Stimulated activated CD4-positive, alpha-beta T cell treated with anti-CD3 and anti-CD28 coated beads, Interleukin-4, amount 100 ng/mL, for 24 hours (primary cell): ENCODE measurements at regions not wholly inside any gene's neighbourhood (a gene's known extent, or its start where the extent isn't known, plus 50 kb on each side); places are given as distances from the start of the nearest gene placed in this dataset.

Source experiments
- DNase-seq: peaks from one replicate; pipeline ENCODE4 v3.0.0-alpha.2; 2020

DNA sequence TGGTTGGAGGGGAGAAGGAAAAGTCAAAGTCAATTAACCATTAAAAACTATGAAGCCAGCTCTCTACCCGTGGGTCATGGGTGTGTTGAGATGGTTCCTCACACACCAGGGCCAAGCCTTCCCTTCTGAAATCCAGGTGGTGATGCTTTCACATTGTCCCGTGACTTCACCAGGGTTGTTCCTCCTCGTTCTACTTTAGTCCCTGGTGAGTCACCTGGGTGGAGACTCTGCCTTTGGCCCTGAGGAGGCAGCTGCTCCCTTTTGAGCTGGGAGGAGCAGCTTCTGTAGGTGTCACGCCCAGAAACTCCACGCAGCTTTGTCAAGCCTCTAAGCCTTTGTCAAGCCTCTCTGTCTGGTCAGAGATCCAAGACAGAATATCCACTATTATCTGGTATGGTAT is 348.3 kb downstream of the BMP4 start:
- DNase-seq = no peak

DNA sequence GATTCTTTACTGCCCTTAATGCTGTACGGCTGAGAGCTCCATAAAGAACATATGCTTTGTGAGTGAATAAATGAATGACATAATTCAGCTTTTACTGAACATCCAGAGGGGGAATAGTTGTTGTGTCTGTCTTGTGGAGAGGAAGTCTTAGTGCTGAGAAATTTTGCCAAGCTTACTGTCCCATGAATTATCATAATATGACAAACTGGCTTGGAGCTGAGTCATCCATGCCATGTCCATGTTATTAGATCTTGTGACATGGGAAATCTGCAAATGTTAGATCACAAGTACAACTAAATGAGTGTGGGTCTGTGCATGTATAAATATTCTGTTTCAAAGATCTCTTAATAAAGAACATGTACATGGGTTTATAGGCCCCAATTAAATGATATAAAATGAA is 350.4 kb downstream of the BMP4 start:
- DNase-seq = no peak

DNA sequence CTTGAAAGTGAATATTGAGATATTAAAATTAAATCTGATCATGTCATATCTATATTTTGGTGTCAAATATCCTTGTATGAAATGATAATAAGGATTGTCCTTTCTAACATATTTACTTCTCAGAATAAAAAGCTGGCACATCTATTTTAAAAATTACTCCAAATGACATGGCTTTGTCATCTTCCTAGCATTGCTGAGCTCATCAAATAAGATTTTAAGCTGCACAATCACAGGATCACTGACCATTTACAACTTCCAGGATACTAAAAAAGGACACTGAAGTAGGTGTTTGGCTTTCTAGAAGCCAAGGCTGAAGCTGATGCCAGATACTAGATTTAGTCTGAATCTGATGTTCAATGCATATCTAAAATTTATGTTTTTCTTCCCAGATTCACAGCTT is 351.1 kb downstream of the BMP4 start:
- no peak for DNase-seq

DNA sequence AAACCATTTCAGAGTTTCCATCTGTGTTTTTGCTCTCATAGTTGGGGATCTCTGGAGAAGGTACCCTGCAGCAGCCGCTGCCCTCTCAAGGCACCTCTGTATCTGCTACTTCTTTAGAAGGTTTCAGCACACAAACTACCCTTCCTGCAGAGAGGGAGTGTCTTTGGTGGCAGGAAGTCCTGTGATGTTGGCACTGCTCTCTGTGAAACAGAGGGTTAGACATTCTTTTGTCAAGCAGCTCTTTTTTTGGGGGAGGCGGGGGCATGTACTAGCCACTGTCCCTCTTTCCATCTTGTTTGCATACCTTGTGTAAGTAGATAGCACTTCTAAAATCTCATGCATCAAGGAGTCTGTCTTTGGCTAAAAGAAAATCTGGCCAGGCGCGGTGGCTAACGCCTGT is 352.6 kb downstream of the BMP4 start:
- no peak for DNase-seq

DNA sequence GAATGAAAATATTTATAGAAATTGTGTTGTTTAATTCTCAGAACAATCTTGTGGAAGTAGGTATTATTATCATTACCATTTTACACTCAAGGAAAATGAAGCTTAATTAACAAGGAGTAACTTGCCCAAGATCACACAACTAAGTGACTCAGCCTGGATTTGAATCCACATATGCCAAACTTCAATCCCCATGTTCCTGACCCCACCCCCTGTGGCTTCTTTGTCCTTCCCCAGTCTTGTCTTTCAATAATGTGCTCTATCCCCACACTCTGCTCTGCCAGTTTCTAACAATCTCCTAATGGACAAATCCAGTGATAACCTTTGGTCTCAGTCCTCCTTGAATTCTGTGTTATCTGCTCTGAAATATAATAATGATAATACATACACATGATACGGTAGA is 355.2 kb downstream of the BMP4 start:
- no peak for DNase-seq

DNA sequence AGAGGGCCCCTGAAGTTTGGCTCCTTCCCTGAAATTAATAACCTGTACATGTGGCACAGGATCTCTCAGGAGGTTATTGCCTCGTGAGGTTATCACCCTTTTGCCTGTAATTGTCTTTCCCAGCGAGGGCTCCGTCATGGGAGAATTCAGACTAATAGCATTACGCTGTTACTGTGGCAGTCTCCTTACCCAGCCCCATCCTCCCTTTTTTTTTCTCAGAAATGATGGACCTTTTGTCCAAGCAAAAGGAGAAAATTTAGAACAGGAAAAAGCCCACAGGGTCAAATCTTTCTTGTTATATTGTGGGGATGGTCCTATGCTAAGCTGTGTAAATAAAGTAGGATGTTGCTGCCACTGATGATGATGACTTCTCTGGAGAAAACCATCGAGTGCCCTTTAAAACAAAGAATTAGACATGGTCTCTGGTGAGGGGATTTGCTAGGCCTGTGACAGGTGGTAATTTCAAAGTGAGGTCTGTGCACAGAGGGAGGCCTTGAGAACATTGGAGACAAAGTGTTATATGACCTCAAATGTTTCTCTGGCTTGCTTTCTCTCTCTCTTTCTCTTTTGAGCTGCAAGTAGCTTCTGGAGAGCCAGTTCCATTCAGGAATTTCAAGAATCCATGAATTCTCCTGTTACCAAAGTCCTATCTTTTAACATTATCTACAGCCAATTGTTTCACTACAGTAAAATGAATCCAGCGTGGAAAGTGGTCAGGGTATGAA is 357.2 kb downstream of the BMP4 start:
- DNase-seq = no peak

DNA sequence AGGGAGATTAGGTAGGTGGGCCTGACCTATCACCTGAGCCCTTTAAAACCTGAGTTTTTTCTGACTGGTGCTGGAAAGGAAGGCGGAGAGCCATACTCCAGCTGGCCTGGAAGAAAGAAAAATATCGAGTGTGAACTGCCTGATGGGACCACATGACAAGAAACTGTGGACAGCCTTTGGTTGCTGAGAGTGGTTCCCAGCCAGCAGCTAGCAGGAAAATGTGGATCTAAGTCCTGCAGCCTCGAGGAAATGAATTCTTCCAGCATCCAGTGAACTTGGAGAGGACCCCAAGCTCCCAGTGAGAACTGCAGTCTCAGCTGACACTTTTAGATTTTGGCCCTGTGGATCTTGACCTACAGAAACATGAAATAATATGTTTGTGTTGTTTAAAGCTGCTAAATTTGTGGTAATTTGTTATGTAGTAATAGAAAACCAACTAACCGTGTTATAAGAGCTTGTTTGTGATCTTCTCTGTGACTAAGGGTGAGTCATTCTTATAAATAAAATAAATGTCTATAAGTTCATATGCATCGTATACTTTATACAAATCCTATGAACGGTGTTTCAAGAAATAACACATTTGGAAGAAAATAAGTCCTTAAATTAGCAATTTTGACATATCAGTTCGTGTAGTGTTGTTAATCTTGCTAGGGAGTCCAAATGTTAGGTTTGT is 359.6 kb downstream of the BMP4 start:
- no peak for DNase-seq

DNA sequence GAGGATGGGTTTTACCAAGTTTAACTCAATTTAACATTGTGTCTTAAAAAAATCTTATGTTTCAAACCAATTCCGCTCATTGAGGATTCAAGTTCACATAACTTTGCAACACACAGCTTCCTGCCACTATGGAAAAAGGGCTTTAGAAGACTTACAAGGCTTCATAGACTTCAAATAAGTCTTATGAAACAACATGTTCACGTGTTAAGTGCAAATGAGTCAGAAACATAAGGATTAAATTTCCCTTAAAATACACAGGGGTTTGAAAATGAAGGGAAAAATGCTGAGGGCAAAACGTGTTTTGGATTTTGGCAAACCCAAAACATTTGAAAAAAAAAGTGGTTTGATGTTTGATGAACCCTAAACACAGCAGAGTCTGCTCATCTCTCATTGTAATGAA is 364.8 kb downstream of the BMP4 start:
- DNase-seq = no peak

DNA sequence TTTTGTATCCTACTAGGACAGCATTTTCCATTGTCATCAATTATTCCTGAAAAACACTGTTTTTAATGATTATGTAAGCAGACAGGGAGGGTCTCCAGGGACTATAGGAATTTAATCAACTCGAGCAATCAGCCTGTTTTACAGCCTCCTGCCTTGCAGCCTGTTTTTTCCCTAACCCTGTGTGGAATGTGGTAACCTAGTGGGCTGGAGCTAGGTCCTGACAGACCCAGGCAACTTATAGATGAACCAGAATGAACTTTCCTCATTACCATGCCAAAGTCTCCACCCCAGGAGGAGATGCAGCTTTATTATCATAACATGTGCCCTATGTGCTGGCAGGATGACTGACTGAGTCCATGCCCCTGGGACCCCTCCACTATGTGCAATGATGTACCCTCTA is 375.1 kb downstream of the BMP4 start:
- no peak for DNase-seq

DNA sequence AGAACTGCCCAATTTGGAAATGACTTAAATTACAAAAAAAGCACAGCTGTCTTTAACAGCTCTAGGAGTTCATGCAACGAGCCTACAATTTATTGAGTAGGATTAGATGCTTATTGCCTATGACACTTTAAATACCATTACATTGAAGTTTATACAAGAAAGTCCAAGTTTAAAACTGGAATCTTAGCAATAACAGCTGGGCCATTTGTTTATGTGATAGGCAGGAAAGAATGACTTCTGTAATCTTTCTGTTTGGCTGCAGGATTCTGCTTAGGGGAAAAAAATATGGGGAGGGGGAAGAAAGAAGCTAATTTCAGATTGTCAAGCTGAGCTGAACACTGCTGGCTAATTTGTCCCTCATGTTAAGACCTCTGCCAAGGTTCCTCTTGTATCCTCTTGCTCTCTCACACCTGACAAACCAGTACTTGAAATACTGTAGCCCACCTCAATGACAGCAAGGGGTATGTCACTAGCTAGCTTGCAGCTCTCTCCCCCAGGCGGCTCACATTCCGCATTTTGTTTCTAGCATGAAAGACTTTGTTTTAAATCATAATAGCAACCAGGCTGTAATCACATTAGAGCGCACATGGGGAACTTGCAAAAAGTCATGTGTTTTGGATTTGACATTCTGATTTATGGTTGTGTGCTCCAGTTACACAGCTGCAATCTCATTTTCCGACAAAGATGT is 384.8 kb downstream of the BMP4 start:
- DNase-seq = no peak

DNA sequence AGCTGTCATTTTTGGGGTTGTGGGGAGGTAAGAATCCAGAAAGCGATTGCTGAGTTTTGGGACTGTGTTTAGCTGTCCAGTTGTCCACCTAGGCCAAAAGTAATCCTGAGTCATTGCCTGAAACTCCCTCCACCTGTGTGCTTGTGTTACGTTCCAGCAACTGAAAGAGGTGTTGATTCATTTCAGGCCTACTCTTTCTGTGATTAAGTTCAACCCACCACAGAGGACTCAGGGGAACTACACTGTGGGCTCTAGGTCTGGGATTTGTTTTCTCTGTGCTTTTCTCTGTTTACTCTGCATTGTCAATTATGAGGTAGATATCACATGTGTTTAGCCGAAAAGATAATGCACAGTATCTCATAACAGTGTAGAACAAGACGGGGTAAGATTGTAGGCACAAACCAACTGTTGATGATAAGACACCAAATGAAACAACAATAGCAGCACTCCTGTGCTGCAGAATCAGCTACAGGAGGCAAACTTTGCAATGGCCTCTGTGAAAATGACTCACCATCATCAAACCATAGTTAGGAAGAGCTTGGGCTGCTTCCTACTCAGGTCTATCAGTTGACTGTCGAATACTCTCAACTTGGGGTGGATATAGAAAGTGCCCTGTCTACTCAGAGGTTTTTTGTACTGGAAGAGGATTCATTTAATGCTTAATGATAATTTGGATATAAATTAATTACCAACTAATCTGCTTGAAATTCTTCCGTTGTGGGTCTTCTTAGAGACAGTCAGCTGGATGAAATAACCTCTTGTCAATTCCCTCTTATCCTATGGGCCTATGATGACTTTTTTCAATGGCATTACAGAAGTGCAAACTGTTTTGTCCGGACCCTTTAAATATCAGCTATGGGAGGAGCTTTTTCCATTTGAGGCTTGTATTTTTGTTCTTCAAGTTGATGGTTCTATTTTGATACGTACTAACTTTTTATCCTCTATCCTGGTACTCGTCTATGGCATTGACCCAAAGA is 385.9 kb downstream of the BMP4 start:
- no peak for DNase-seq

DNA sequence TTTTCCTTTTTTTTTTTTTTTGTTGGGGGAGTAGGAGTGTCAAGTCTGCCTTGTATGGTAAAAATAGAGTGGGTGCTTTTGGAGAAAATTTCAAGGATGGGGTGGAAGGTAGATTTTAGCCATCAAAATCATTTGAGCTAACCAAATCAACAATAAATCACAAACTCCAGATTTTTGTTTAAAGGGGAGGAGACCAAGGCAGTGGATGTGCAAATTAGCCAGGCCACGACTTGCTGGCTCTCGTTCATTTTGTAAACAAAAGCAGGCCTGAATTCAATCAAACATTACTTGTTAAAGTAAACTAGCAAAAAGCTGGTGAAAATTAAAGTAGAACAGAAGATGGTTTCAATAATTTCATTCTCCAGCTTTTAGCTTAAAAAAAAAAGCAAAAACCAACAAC is 387.2 kb downstream of the BMP4 start:
- no peak for DNase-seq

DNA sequence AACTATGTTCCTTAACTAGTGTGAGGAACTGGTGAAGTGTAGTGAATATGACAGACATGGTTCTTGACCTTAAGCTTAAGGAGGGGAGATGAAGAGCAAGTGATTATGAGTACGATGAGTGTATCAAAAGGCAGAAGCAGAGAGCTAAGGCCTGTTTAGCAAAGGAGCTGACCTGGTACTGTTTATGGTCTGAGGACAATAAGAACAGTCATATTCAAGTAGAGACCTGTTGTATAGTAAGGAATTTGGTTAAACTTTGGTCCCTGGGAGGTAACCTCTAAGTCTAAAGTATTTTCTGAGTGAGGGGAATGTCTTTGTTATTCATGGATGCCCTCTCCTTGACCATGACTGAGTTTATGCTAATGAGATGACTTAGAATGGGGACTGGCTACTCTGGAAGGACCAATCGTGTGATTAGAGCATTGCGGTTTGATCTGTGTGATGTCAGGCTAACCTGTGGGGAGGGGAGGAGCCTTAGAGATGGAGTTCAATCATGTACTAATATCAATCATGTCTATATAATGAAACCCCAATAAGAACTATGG is 389.3 kb downstream of the BMP4 start:
- no peak for DNase-seq

DNA sequence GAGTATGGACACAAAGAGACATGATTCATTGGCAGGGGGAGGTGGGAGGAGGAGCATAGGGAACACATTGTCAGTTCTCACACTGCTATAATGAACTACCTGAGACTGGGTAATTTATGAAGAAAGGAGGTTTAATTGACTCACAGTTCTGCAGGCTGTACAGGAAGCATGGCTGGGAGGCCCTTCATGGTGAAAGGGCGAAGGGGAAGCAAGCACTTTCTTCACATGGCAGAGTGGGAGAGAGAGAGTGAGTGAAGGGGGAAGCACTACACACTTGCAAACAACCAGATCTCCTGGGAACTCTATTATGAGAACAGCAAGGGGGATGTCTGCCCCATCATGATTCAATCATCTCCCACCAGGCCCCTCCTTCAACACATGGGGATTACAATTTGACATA is 391.8 kb downstream of the BMP4 start:
- DNase-seq = no peak

DNA sequence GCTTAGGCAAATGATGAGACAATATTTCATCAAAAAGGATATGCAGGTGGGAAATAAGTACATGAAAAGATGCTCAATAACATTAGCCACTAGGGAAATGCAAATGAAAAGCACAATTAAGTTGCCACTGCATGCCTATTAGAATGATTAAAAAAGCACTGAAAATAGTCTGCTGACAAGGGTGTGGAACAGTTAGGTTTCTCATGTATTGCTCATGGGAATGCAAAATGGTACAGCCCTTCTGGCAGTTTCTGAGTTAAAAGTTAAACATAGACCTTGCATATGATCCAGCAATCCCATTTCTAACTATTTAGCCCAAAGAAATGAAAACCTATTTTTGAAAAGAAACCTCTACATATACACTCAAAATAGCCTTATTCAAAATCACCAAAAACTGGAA is 393.0 kb downstream of the BMP4 start:
- DNase-seq = no peak

DNA sequence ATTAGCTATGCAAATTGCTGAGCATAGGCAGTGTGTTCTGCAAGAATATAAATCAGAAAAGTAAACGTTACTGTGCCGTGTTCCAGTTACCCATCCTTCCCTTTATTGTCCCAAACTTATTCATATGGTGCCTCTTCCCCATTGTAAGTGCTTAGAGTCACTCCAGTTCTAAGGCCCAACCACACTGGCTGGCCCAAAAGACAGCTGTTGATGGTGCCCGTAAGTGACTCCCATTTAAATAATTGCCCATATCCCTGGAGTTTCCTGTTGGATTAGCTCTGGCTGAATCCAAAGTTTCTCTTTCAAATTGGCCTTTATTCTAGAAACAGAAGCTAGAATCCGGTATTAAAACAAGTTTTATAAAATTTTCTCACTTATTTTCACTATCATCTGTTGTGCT is 400.1 kb upstream of the DDHD1 start:
- DNase-seq = no peak

DNA sequence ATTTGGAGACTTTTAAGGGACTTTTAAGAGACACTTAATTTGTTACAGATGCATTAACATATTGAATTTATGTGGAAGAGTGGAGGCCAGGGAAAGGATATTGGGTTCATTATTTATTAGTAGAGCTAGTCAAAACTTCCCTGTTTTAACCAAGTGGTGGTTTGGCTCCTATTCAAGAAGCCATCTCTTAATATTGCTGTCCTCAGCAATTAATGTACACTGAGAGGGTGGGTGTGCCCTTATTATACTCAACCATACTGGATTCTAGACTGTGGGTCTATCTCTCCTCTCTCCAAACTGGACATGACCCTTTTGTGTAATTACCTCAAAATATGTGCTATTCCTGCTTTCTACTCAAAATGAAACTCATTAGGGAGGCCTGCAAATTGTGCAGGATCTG is 398.7 kb upstream of the DDHD1 start:
- no peak for DNase-seq

DNA sequence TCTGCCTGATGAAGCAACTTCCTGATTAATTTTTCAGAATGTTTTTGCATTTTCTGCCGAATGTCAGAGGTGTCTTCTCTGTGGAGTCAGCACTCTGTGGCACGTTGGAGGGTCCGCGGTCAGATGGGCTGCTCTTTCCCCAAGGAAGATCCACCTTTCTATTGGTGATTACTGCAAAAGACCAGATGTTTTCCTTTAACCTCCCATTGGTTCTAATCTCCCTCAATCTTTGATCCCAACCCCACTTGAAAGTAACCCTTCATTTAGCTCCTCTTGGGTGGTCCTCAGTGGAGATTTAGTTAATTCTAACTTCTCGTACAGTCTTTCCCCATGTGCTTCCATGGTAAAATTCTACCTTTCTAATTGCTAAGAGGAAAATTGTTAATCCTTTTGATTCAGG is 397.7 kb upstream of the DDHD1 start:
- DNase-seq = no peak

DNA sequence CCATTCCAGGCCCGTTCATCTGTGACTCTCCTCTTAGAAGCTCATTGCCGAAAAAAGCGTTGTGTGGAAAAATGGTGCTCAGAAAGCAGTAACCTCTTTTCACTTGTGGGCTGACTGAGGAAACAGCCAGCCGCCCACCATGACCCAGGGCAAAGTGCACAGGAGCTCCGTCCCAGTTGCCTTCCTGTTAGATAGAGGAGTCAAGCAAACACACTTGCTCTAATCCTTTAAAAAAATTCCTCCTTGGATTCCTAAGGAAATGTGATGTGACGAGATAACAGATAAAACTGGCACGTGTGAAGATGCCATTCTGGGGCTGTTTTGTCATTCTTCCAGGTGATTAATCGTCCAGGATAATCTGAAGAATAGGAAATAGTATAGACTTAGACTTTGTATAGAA is 396.8 kb upstream of the DDHD1 start:
- DNase-seq = no peak

DNA sequence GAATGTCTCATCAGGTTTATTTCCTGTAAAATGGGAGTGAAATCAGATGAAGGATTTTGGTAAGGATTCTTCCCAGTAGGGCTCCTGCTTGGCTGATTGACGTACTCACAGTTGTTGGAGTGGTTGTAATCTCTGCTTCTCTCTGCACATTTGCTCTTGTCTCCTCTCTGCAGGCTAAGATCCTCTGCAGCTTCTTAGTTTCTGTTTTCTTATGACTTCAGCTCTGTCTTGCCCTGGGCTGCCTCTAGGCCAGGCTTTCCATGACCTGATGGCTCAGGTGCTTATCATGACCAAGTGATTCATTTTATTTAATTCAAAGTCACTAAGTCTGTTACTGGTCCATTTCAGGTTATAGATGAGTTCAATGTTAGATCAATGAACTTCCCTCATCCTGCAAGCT is 394.5 kb upstream of the DDHD1 start:
- no peak for DNase-seq

DNA sequence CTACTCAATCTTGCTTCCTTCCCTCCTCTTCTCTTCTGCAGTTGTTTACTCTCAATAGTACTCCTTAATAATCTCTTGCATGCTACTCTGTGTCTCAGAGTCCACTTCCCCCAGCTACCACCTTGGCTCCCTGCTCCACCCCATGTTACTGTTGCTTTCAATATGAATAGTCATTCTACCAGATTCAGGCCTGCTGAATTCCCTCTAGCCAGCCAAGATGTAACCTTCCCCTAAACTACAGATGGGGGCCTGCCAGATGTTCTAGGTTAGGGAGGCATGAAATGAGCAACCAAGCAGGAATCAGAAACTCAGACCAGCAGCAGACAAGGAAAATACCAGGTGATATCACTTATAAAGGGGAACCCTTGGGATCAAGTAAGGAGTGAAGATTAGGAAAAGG is 392.1 kb upstream of the DDHD1 start:
- no peak for DNase-seq

DNA sequence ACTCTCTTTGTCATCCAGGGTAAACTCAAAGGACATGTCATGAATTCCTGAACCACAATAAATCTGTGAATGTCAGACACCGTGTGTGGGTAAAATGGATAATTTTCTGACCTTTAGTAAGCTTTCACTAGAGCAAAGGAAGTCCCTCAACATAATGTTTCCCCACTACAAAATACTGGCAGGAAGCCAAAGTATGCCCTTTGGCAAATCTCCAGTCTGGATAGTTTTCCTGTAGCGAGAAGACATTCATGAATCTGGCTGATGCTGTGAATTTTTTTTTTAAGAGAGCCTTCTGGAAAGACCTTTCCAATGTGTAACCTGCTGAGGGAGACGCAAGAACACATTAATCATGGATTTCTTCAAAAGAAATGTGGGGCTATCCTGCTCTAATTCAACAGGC is 389.6 kb upstream of the DDHD1 start:
- no peak for DNase-seq

DNA sequence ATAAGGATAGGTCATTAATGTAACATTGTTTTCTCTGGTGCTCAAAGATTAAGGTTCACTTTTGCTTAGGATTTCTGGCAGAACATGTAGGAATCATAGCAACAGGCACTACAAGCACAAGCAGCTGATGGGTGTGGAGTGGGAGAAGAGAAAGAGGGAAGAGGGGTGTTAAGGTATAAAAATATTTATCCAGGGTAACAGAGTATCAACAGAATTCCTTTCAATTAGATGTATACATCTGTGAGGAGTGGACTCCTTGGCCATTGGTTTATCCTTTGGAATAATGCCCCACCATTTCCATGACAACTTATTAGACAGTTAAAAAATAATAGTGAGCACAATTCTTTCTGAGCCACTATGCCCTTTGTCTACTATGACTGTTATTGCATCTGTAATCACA is 388.3 kb upstream of the DDHD1 start:
- no peak for DNase-seq
